Esophagus muscularis mucosa (tissue), 4 donors: ENCODE measurements at regions not wholly inside any gene's neighbourhood (a gene's known extent, or its start where the extent isn't known, plus 50 kb on each side); places are given as distances from the start of the nearest gene placed in this dataset.
A peak's percentile ranks its signal among the peaks of the same experiment; 100 is the strongest.

ENCODE experiments used
- DNase-seq: peaks from one replicate; pipeline ENCODE4 v3.0.0-alpha.2; 2017; ENCODE audit errors: extremely low spot score
- H3K27ac ChIP-seq, 4 donors: fragments of 200-600 bp; sonication (generic); replicated peaks in 1 of 4; 1 replicate in 3 of 4; 2 replicates in 1 of 4; pipeline ENCODE4 v1.5.1; 2016 to 2019; ENCODE audit warnings: mild to moderate bottlenecking in 1 of 4
- H3K27me3 ChIP-seq, 4 donors: fragments of 200-600 bp; sonication (generic); one replicate each; pipeline versions ENCODE4 v1.5.1 to v1.6.0; 2016 to 2019
- H3K36me3 ChIP-seq, 4 donors: fragments of 200-600 bp; sonication (generic); one replicate each; pipeline ENCODE4 v1.5.1; 2016 to 2019
- H3K4me1 ChIP-seq, 4 donors: fragments of 200-600 bp; sonication (generic); one replicate each; pipeline ENCODE4 v1.5.1; 2016 to 2019
- H3K4me3 ChIP-seq, 4 donors: fragments of 200-600 bp; sonication (generic); 1 replicate in 2 of 4; 2 replicates in 2 of 4; pipeline ENCODE4 v1.5.1; 2016 to 2019; ENCODE audit warnings: mild to moderate bottlenecking in 4 of 4, moderate library complexity in 1 of 4
- H3K9me3 ChIP-seq, 4 donors: fragments of 200-600 bp; sonication (generic); 1 replicate in 3 of 4; 2 replicates in 1 of 4; pipeline ENCODE4 v1.5.1; 2016 to 2019
- EP300 ChIP-seq: sonication (generic); formaldehyde crosslinking; IDR thresholded peaks from one replicate; pipeline ENCODE4 v1.6.1; 2017; ENCODE audit warnings: antibody characterized with exemption
- POLR2A ChIP-seq: fragments of 450-650 bp; IDR thresholded peaks from one replicate; pipeline ENCODE4 v1.6.1; 2017; ENCODE audit warnings: antibody characterized with exemption, moderate library complexity, mild to moderate bottlenecking, low read depth
- POLR2AphosphoS5 ChIP-seq, 2 donors: sonication (generic); formaldehyde crosslinking; IDR thresholded peaks; one replicate each; pipeline ENCODE4 v1.6.1; 2017; ENCODE audit warnings: antibody characterized with exemption in 2 of 2
- WGBS: methylation state at CpG from one replicate; pipeline ENCODE4 v1.1.5; 2018; 5-methylcytosine and 5-hydroxymethylcytosine counted together
- intact Hi-C: fragments of 100-400 bp; cut with DNase I; formaldehyde crosslinking; loops from one replicate; pipeline ENCODE4 v1.15.1; 2023
- TF ChIP-seq, protein P1 (sequence below), 3 experiments: fragments of 200-600 bp in 2 of 3; fragments of 450-650 bp in 1 of 3; sonication (generic) in 2 of 3; IDR thresholded peaks; one replicate each; pipeline ENCODE4 v1.5.1; 2017 to 2019; ENCODE audit warnings: antibody characterized with exemption in 3 of 3, mild to moderate bottlenecking in 2 of 3, moderate library complexity in 1 of 3

DNA sequence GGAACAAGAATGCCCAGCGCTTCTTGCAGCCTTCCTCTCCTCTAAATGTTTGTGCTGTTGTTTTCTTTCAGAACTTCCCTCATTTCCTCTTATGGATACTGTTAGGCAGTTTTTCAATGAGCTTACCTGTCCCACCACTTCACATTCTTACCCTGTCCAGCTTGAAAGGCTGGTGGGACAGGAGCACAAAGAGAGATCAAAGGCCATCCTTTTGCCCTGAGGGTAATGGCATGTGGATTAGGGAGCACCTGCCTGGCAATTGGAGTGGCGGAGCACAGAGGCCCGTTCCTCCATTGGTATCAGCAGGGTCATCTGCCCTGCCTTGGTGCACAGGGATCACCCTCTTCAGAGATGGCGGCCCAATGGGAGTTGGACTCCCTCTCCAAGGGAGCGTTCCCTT lies 170.1 kb upstream of the UBE3A start:
- WGBS = 73% methylated on average over 5 of the region's 5 CpGs
- TF ChIP-seq POLR2A = no peak
- no peak for TF ChIP-seq POLR2AphosphoS5 (IDR thresholded peaks at IDR 0.05)
- no peak for TF ChIP-seq EP300
- TF ChIP-seq, protein P1, sequence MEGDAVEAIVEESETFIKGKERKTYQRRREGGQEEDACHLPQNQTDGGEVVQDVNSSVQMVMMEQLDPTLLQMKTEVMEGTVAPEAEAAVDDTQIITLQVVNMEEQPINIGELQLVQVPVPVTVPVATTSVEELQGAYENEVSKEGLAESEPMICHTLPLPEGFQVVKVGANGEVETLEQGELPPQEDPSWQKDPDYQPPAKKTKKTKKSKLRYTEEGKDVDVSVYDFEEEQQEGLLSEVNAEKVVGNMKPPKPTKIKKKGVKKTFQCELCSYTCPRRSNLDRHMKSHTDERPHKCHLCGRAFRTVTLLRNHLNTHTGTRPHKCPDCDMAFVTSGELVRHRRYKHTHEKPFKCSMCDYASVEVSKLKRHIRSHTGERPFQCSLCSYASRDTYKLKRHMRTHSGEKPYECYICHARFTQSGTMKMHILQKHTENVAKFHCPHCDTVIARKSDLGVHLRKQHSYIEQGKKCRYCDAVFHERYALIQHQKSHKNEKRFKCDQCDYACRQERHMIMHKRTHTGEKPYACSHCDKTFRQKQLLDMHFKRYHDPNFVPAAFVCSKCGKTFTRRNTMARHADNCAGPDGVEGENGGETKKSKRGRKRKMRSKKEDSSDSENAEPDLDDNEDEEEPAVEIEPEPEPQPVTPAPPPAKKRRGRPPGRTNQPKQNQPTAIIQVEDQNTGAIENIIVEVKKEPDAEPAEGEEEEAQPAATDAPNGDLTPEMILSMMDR (IDR thresholded peaks at IDR 0.05) = no peak
- H3K27me3 ChIP-seq = no peaks in the 10 kb centered on the region
- H3K4me3 ChIP-seq = no peak overlapping the region
- H3K4me1 ChIP-seq = no peaks in the 10 kb centered on the region
- intact Hi-C loops = loop anchor here (10.0 kb wide), 1 partner anchor 46 kb away; no protein-coding TSS in a partner anchor
- H3K36me3 ChIP-seq = no peaks in the 10 kb centered on the region
- H3K9me3 ChIP-seq = no peaks in the 10 kb centered on the region
- no peak overlapping the region for H3K27ac ChIP-seq
- DNase-seq = no peak

DNA sequence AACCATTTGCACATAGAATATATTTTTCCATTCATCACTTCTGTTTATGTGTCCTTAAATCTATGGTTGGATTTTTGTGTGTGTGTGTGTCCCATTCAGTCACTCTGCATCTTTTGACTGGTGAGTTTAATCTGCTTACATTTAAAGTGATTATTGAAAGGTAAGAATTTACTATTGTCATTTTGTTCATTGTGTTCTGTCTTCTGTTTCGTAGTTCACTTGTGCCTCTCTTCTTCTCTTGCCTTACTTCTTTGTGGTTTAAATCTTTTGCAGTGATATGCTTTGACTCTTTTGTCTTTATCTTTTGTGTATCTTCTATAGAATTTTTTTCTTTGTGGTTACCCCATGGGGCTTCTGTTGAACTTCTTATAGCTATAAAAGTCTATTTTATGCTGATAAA lies 166.3 kb upstream of the UBE3A start:
- no peak for TF ChIP-seq POLR2A
- TF ChIP-seq POLR2AphosphoS5 (IDR thresholded peaks at IDR 0.05) = no peak
- TF ChIP-seq, protein P1 (IDR thresholded peaks at IDR 0.05) = no peak
- TF ChIP-seq EP300 = no peak
- Histone ChIP-seq H3K36me3 (no peaks in the 10 kb centered on the region), H3K4me1 (no peaks in the 10 kb centered on the region), H3K27me3 (no peaks in the 10 kb centered on the region), H3K27ac (no peak overlapping the region), H3K9me3 (no peaks in the 10 kb centered on the region), H3K4me3 (no peak overlapping the region)
- DNase-seq = no peak
- WGBS = 95% methylated on average over 1 of the region's 1 CpG
- intact Hi-C loops = loop anchor here (10.0 kb wide), 1 partner anchor 50 kb away; no protein-coding TSS in a partner anchor

DNA sequence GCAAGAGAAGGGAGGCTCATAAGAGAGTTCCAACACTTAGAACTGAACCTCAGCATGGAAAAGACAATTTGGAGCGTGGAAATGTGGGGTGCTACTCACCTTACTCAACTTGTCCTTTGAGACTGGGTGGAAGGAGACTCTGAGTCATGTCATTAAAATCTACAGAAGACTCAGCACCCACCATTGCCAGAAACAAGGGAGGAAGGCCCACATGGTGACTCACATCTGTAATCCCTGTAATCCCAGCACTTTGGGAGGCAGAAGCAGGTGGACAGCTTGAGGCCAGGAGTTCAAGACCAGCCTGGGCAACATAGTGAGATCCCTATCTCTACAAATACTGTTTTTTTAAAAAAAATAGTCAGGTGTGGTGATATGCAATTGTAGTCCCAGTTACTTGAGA lies 161.9 kb upstream of the UBE3A start:
- no peak for DNase-seq
- intact Hi-C loops = loop anchor here (10.0 kb wide), 1 partner anchor 54 kb away; no protein-coding TSS in a partner anchor
- TF ChIP-seq EP300 (no peak), POLR2AphosphoS5 (IDR thresholded peaks at IDR 0.05) (no peak), POLR2A (no peak)
- TF ChIP-seq, protein P1 (IDR thresholded peaks at IDR 0.05) = no peak

DNA sequence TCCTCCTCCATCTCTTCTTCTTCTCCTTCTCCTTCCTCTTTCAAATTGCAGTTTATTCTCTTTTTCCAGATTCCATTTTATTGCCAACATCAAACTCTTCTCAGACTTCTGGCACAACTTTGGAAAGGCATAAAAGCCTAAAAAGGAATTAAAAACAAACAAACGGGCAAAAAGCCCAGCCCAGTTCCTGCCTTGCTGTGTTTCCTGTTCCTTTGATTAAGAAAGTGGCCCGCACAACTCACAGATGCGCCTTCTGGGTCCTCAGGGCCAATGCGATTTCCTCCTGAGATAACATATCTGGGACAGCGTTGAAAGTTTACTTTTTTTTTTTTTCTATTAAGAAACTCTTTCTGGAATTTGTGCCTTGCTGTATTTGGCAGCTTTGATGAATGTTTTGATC lies 158.7 kb upstream of the UBE3A start:
- Histone ChIP-seq H3K36me3 (no peaks in the 10 kb centered on the region), H3K9me3 (no peaks in the 10 kb centered on the region), H3K4me1 (no peaks in the 10 kb centered on the region), H3K4me3 (no peak overlapping the region), H3K27ac (peak overlapping the region in 1 of 4 donors; percentile 42), H3K27me3 (no peaks in the 10 kb centered on the region)
- WGBS = 74% methylated on average over 5 of the region's 5 CpGs
- DNase-seq = no peak
- intact Hi-C loops = no loop called here
- TF ChIP-seq POLR2AphosphoS5 (IDR thresholded peaks at IDR 0.05) = no peak
- no peak for TF ChIP-seq POLR2A
- TF ChIP-seq, protein P1 (IDR thresholded peaks at IDR 0.05) = no peak
- no peak for TF ChIP-seq EP300

More for the DNA sequence above, 161.9 kb upstream of the UBE3A start:
- H3K36me3 ChIP-seq = no peaks in the 10 kb centered on the region
- WGBS = 87% methylated on average over 1 of the region's 1 CpG
- H3K9me3 ChIP-seq = no peaks in the 10 kb centered on the region
- no peaks in the 10 kb centered on the region for H3K27me3 ChIP-seq
- no peak overlapping the region for H3K4me3 ChIP-seq
- H3K4me1 ChIP-seq = no peaks in the 10 kb centered on the region
- no peak overlapping the region for H3K27ac ChIP-seq
